ENCODE measurements at regions not wholly inside any gene's neighbourhood (a gene's known extent, or its start where the extent isn't known, plus 50 kb on each side); places are given as distances from the start of the nearest gene placed in this dataset.

- DNase-seq, result no peak
Observed at GRCh38 chr14:30077946-30078345, 150.3 kb upstream of the PRKD1 start.

- no peak for DNase-seq
Observed at GRCh38 chr14:30078811-30079402, 151.3 kb upstream of the PRKD1 start.

DNA sequence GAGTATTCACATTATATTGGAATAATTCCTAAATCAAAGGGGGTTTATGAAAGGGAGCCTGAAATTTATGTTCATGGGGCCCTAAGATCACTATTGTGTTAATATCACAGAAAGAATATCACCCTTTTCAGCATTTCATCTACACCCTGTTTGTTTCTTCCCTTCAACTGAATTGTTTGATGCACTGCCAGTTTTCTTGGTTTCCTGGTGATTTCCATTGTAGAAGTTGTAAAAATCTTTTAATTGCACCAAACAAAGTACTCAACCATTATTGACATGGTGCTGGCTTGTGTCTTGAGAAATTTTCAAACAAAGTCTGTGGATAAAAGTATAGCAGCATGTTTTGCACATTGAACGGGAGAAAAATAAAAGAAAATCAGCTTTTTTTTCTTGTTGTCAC is 154.8 kb upstream of the PRKD1 start:
- no peak for DNase-seq

- no peak for DNase-seq
Observed at GRCh38 chr14:30084811-30085210, 157.2 kb upstream of the PRKD1 start.

GRCh38 chr14:30085943-30086342 is 158.3 kb upstream of the PRKD1 start:
- no peak for DNase-seq

- DNase-seq, result no peak
Observed at GRCh38 chr14:30088620-30089019, 161.0 kb upstream of the PRKD1 start.

DNA sequence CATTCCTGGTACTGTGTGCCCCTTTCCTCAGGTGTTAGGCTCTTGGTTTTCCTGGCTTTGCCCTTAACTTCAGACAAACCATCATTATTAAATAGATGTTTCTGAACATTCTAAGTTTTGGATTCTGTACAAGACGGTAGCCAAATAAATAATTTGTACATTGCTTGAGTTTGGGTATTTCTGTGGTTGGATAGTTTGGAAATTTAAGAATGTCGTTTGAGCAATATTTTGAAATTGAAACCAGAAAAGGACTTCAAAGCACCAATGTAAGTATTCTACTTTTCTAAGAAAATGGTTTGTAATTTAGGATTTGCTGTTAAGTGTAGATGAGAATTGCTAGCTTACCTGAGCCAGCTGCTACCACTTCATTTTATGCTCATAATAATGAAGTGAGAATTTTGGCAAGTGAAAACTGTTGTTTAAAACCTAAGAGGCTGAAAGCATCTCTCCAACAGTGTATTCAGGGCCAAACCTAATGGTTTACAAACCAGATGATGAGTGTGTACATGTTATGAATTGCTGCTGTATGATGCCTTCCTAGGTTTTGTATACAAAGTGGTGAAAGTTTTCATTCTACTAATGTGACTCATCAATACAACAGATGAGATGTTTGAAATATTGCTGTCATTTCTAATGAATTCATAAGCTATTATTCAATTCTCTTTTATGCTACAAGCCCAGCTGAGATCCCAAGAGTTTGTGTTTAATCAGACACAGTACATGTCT is 181.5 kb upstream of the PRKD1 start:
- no peak for DNase-seq

DNA sequence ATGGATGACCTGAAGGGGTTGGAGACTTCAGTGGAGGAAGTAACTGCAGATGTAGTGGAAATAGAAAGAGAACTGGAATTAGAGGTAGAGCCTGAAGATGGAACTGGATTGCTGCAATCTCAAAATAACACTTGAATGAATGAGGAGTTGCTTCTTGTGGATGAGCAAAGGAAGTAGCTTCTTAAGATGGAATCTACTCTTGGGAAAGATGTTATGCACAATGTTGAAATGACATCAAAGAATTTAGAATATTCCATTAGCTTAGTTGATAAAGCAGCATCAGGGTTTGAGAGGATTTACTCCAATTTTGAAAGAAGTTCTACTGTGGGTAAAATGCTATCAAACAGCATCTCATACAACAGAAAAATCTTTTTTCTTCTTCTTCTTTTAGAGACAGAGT is 186.4 kb upstream of the PRKD1 start:
- no peak for DNase-seq

DNA sequence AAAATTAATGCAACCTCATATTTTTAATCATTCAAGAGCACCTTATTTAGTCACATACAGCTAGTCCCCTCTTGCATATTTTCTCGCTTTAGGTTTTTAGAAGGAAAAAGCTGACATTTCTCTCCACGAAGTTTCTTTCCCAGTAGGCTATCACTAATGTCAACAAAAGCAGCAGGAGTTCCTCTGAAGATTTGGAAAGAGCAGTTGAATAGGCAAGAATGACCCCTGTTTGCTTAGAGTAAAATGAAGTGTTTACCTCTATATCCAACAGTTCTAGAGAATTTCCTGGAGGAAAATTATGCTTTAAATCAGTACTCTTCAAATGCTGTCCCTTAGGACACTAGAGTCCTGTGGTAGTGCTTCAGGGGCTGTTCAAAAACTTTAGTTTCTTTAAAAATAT is 188.1 kb upstream of the PRKD1 start:
- DNase-seq, result no peak

DNA sequence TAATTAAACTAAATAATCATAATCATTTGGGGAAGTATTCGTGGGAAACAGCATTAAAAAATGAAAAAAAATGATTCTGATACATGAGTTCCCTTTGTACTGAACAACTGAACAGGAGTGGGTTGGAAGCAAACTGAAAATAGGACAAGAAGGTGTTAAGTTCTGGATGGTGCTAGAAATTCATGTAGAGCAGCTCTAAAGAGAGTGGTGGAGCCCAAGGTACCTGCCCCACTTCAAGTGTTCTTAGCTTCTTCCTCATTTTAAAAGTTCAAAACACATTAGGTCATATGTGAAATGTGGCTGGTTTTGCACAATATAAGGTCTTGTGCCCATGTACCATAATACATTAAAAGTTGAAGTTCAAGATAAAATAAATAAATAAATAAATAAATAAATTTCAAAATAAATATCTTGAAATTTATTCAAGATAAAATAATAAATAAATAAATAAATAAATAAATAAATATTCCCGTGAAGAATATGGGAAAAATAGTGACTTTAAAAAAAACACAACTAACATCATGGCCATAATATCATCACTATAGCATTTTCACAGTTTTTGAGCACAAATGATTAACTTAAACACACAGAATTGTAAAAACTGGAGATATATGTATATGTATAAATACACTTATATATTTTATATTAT is 191.5 kb upstream of the PRKD1 start:
- DNase-seq, result no peak

GRCh38 chr14:30125322-30125979 is 197.8 kb upstream of the PRKD1 start:
- no peak for DNase-seq

GRCh38 chr14:30129807-30130206 is 202.2 kb upstream of the PRKD1 start:
- DNase-seq, result no peak

DNA sequence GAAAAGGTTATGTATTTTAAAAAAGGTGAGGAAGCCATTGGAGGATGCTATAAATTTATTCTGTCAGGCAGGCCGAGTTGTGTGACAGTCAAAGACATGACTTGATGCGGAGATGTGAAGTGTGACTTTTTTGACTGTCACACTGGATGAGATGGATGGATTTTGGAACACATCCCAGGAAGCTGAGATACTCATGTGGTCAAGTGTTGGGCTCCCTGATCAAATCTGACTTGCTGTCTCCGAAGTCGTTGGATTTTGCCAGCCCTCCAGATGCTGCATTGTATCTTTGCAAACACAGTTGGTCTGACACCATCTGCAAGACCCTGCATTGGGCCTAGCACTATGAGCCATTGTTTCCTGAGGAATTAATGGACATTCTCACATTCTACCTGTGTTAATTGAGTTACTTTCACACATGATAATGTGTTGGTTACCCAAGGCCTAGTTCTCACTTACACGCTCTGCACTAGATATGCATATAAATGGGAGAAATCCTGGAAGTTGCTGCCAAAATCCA is 204.0 kb upstream of the PRKD1 start:
- DNase-seq, result no peak

- no peak for DNase-seq
Observed at GRCh38 chr14:30132196-30132595, 204.5 kb upstream of the PRKD1 start.

DNA sequence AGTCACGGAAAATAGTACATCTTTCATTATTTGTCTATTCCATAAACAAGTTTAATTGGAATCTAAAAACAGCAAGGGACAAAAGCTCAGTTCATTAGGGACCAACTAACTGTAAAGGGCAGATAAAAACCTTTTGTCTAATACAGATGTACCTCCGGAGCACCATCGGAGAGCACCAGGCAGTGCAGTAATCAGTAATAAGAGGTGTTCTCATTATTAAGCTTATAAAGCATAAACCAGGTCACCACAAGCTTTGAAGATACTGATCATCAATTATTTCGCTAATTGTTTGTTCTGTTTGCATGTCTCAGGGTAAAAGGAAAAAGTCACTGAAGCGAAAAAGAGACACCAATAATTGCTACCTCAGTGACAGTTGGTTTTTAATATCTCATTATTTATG is 207.3 kb upstream of the PRKD1 start:
- no peak for DNase-seq

DNA sequence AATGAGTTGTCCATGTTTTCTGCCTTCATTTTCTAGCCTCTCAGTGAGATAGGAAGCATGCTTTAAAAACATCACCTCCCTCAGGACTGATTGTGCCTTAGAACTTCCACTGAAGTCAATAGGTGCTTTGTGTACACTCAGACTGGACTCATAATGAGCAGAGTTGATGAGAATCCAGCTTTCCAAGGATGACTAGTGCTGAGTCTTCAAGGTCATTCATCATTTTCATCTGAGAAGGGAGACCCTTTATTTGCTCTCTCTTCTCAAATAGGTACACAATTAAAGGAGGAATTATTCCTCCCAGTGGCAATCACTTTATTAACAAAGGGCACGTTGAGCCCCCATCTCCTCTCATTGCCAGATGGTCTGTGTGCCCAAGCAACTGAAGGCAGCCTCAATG is 210.9 kb upstream of the PRKD1 start:
- no peak for DNase-seq

DNA sequence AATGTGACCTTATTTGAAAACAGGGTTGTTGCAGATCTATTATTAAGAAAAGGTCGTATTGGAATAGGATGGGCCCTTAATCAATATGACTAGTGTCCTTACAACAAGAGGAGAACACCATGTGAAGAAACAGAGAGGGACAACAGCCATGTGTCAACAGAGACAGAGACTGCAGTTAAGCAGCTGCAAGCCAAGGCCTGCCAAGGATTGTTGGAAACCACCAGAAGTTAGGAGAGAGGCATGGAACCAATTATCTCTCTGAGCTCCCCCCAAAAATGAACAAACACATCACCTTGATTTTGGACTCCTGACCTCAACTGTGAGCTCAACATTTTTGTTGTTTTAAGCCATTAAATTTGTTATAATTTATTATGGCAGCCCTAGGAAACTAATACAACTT is 214.6 kb upstream of the PRKD1 start:
- DNase-seq, result no peak

GRCh38 chr14:30143627-30144026 is 216.0 kb upstream of the PRKD1 start:
- DNase-seq, result no peak

DNA sequence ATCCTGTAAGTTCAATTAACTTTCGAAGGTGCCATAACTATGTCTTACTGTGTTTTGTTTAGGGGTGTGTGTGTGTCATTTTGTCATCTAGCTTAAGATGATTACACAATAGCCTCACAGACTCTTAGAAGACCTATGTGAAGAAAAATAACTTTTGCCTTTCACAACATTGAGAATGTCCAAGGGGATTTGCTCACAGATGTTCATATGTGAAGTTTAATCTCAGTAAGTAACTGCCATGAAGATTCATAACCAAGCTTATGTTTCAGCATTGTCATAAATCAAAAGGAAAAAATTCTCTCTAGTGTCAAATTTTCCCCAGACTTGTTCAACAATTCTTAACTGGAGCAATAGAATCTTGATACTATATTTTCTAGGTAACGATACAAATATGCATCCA is 226.1 kb upstream of the PRKD1 start:
- DNase-seq, result no peak

DNA sequence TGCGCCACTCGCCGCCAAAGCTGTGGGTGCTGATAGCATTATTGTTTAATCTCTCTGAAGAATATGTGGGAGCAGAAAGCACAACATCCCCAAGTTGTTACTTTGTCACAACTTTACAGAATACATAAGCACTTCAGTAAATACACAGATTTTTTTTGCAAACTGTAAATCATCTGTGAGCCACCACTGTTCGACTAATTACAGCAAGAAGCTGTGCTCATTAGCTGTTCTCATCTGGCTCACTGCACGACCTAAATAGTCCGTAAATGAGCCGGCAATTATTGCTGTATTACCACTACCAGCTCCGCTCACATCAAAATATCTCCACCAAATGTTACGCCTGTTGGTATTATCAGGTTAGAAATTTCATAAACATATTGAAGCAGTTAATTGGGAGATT is 228.9 kb upstream of the PRKD1 start:
- no peak for DNase-seq

- no peak for DNase-seq
Observed at GRCh38 chr14:30158299-30158698, 230.7 kb upstream of the PRKD1 start.

DNA sequence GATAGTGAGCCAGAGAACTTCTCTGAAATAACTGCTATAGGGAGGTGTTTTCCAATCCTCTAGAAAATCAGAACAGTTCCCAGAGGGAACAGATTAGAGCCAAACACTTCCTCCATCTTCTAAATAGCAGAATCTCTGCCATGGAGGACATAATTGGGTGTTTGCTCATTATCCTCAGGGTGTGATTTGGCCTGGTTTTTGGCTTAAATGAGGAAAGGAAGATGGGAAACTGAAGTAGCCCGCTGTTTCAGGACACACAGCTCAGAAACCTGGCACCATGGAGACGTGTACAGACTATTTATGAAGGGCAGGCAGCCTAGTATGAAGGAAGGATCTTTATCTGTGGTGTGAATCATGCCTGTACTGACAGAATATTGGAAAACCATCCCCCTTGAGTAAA is 231.7 kb upstream of the PRKD1 start:
- no peak for DNase-seq

DNA sequence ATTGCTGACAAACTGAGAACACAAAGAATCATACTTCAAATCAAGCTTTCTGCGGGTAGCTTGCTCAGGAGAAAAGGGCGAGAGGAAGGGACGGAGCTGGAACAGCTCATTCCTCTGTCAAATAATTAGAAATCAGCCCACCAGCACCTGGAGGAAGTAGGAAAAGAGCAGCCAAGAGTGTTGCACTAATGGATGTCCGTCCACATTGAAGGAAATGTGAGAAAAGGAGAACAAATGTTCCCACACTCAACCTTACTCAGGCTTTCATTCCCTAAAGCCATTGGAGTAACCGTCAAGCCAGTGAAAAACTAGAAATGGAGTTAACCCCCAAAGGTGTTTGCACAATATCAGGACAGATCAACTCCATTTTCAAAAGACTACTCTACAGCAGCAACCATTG is 233.0 kb upstream of the PRKD1 start:
- no peak for DNase-seq

DNA sequence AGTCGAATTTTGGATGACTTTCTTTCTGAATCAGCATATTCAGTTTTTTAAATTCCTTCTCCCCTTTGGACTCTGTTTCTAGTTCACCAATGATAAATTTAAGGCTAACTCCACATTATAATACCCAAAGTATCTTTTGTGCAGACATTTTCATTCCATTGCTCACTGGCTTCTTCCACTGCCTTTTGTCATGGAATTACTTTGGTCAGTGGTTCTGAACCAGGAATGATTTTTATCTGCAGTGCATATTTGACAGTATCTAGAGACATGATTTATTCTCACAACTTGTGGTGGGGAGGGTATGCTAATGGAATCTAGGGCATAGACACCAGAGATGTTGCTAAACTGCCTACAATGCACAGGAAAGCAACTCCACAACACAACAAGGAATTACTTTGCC is 234.4 kb upstream of the PRKD1 start:
- no peak for DNase-seq

Data from inflammatory macrophage treated with lipopolysaccharide for 1 hour (primary cell).